HUES48 (cell line): ENCODE measurements at regions not wholly inside any gene's neighbourhood (a gene's known extent, or its start where the extent isn't known, plus 50 kb on each side); places are given as distances from the start of the nearest gene placed in this dataset.
"Not testable (repeated sequence)": the region's sequence is repeated elsewhere in the genome, so short reads cannot be mapped to it uniquely, and the experiment has no call there.

ENCODE experiments used
- H3K27ac ChIP-seq: one replicate; pipeline ENCODE4 v1.7.0; 2013; ENCODE audit warnings: low read depth, low read length, inconsistent platforms
- H3K27me3 ChIP-seq: 2 replicates; pipeline ENCODE4 v1.6.1; 2013; ENCODE audit warnings: mild to moderate bottlenecking, low read length; ENCODE audit not compliant: control insufficient read depth, insufficient read depth
- H3K36me3 ChIP-seq: 2 replicates; pipeline ENCODE4 v1.6.1; 2013; ENCODE audit warnings: low read length; ENCODE audit not compliant: control insufficient read depth, insufficient read depth
- H3K4me1 ChIP-seq: 2 replicates; pipeline ENCODE4 v1.6.1; 2013; ENCODE audit warnings: mild to moderate bottlenecking, low read length; ENCODE audit not compliant: control insufficient read depth, insufficient read depth
- H3K4me3 ChIP-seq: 2 replicates; pipeline ENCODE4 v1.5.1; 2013; ENCODE audit warnings: mild to moderate bottlenecking, low read depth, low read length
- H3K9ac ChIP-seq: 2 replicates; pipeline ENCODE4 v1.6.1; 2013; ENCODE audit warnings: mild to moderate bottlenecking, low read depth, low read length, moderate library complexity
- H3K9me3 ChIP-seq: 2 replicates; pipeline ENCODE4 v1.6.1; 2013; ENCODE audit warnings: low read length; ENCODE audit not compliant: control insufficient read depth, insufficient read depth

GRCh38 chr4:170347191-170347590, 257.4 kb upstream of the AADAT start:
- H3K9ac ChIP-seq, H3K27me3 ChIP-seq, H3K27ac ChIP-seq, H3K36me3 ChIP-seq, H3K4me1 ChIP-seq, H3K4me3 ChIP-seq: not testable (repeated sequence)
- H3K9me3 ChIP-seq: peaks cover 13% of the 10 kb centered on the region

- H3K9me3 ChIP-seq: peaks cover 18% of the 10 kb centered on the region
- H3K4me3 ChIP-seq: no peak overlapping the region
- H3K36me3 ChIP-seq: no peaks in the 10 kb centered on the region
- no peak overlapping the region for H3K27ac ChIP-seq
- H3K27me3 ChIP-seq: no peaks in the 10 kb centered on the region
- H3K4me1 ChIP-seq: no peaks in the 10 kb centered on the region
- no peak overlapping the region for H3K9ac ChIP-seq
Observed at GRCh38 chr4:170339522-170339921, 249.8 kb upstream of the AADAT start.

GRCh38 chr4:170336238-170336775, 246.6 kb upstream of the AADAT start:
- no peak overlapping the region for H3K27ac ChIP-seq

GRCh38 chr4:170325599-170325998, 235.8 kb upstream of the AADAT start:
- H3K27me3 ChIP-seq: no peaks in the 10 kb centered on the region
- H3K9ac ChIP-seq: no peak overlapping the region
- H3K27ac ChIP-seq: no peak overlapping the region
- no peaks in the 10 kb centered on the region for H3K36me3 ChIP-seq
- no peak overlapping the region for H3K4me3 ChIP-seq
- H3K4me1 ChIP-seq: no peaks in the 10 kb centered on the region
- H3K9me3 ChIP-seq: peaks cover 3% of the 10 kb centered on the region; the same call in 1 of the 2 replicates

More at GRCh38 chr4:170336238-170336775, 246.6 kb upstream of the AADAT start:
- no peak overlapping the region for H3K9ac ChIP-seq
- peaks cover 3% of the 10 kb centered on the region; the same call in 1 of the 2 replicates for H3K4me1 ChIP-seq
- peaks cover 11% of the 10 kb centered on the region for H3K9me3 ChIP-seq
- H3K4me3 ChIP-seq: no peak overlapping the region
- H3K27me3 ChIP-seq: no peaks in the 10 kb centered on the region
- no peaks in the 10 kb centered on the region for H3K36me3 ChIP-seq

GRCh38 chr4:170323623-170324022, 233.9 kb upstream of the AADAT start:
- H3K27me3 ChIP-seq: no peaks in the 10 kb centered on the region
- peaks cover 3% of the 10 kb centered on the region; the same call in 1 of the 2 replicates for H3K9me3 ChIP-seq
- H3K27ac ChIP-seq: no peak overlapping the region
- H3K9ac ChIP-seq: no peak overlapping the region
- no peaks in the 10 kb centered on the region for H3K36me3 ChIP-seq
- no peaks in the 10 kb centered on the region for H3K4me1 ChIP-seq
- no peak overlapping the region for H3K4me3 ChIP-seq

- no peak overlapping the region for H3K9ac ChIP-seq
- H3K4me3 ChIP-seq: no peak overlapping the region
- H3K27ac ChIP-seq: no peak overlapping the region
- no peaks in the 10 kb centered on the region for H3K27me3 ChIP-seq
- H3K36me3 ChIP-seq: no peaks in the 10 kb centered on the region
- no peaks in the 10 kb centered on the region for H3K9me3 ChIP-seq
- H3K4me1 ChIP-seq: no peaks in the 10 kb centered on the region
Observed at GRCh38 chr4:170307182-170307581, 217.4 kb upstream of the AADAT start.

GRCh38 chr4:170306208-170306607, 216.5 kb upstream of the AADAT start:
- Histone ChIP-seq H3K27me3 (no peaks in the 10 kb centered on the region), H3K4me3 (no peak overlapping the region), H3K9ac (no peak overlapping the region), H3K36me3 (no peaks in the 10 kb centered on the region), H3K27ac (no peak overlapping the region), H3K4me1 (no peaks in the 10 kb centered on the region), H3K9me3 (no peaks in the 10 kb centered on the region)

- H3K9ac ChIP-seq: no peak overlapping the region
- no peaks in the 10 kb centered on the region for H3K36me3 ChIP-seq
- no peaks in the 10 kb centered on the region for H3K9me3 ChIP-seq
- no peaks in the 10 kb centered on the region for H3K4me1 ChIP-seq
- H3K4me3 ChIP-seq: no peak overlapping the region
- H3K27me3 ChIP-seq: no peaks in the 10 kb centered on the region
- no peak overlapping the region for H3K27ac ChIP-seq
Observed at GRCh38 chr4:170305627-170306026, 215.9 kb upstream of the AADAT start.

- Histone ChIP-seq H3K27me3 (no peaks in the 10 kb centered on the region), H3K9ac (no peak overlapping the region), H3K4me1 (no peaks in the 10 kb centered on the region), H3K9me3 (peaks cover 11% of the 10 kb centered on the region), H3K27ac (no peak overlapping the region), H3K36me3 (no peaks in the 10 kb centered on the region), H3K4me3 (no peak overlapping the region)
Observed at GRCh38 chr4:170281027-170281426, 191.3 kb upstream of the AADAT start.

- no peaks in the 10 kb centered on the region for H3K36me3 ChIP-seq
- no peaks in the 10 kb centered on the region for H3K4me1 ChIP-seq
- H3K27ac ChIP-seq: no peak overlapping the region
- H3K9me3 ChIP-seq: peaks cover 11% of the 10 kb centered on the region
- no peak overlapping the region for H3K4me3 ChIP-seq
- H3K27me3 ChIP-seq: no peaks in the 10 kb centered on the region
- no peak overlapping the region for H3K9ac ChIP-seq
Observed at GRCh38 chr4:170278460-170278859, 188.7 kb upstream of the AADAT start.

- Histone ChIP-seq H3K27ac (no peak overlapping the region), H3K4me3 (no peak overlapping the region), H3K9me3 (peaks cover 5% of the 10 kb centered on the region; the same call in 1 of the 2 replicates), H3K27me3 (no peaks in the 10 kb centered on the region), H3K9ac (no peak overlapping the region), H3K36me3 (no peaks in the 10 kb centered on the region), H3K4me1 (no peaks in the 10 kb centered on the region)
Observed at GRCh38 chr4:170274616-170275015, 184.9 kb upstream of the AADAT start.
